ENCODE measurements at regions not wholly inside any gene's neighbourhood (a gene's known extent, or its start where the extent isn't known, plus 50 kb on each side); places are given as distances from the start of the nearest gene placed in this dataset.

DNA sequence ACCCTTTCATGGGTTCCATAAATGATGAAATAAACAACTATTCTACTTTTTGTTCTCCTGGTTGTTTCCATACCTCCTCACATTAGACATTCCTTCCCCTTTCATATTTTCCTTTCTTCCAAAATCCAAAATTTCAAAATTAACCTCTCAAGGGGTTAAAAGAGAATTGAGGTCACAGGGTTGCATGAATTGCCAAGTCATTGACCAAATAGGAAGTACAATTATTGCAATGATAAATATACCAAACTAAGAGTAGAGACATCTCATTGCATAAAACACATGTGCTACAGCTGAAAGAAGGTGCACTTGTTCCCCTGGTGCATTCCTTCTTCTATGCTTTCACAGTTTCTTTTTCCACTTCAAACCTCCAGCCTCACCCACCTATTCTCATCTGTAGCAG, 136.1 kb downstream of the KCTD12 start:
- no peak for DNase-seq (ENCODE audit: low read depth, low spot score)

DNA sequence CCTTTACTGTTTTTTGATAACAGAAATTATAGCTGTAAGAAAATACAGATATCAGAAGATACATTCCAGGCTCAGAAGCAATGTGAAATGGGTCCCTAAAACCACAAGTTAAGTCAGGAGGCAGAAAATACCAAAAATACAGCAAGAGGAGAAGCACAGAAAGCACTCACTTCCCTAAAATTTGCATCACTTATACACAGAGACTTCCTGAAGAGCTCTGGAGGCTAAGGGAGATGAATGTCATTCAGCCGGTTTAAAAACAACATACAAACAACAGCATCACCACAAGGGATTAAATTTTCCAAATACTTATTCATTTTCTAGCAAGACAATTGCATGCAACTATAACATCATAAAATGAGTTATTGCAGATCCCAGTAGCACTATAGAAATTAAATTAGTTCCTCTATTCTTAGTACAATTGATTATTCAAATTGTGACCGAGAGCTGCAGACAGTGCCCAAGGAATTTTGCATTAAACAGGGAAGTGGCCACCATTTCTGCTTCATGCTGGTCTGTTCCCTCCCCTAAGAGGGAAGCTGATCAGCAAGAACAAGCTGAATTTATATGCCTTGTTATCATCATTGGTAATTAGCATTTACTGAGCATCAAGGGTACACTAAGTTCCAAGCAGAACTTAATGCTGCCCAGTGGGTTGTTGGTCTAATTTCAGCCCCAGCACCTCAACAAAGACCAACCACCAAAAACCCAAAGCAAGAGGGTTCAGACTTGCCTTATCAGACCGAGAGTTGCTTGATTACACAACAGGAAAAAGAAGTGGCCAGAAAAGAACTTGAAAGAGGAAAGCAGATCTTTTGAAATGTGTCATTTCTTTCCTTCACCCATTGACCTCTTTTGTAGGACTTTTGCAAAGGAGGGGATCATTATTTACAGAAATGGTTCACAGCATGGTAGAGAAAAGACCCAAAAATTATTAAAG, 140.7 kb downstream of the KCTD12 start:
- DNase-seq (ENCODE audit: low read depth, low spot score) = no peak

DNA sequence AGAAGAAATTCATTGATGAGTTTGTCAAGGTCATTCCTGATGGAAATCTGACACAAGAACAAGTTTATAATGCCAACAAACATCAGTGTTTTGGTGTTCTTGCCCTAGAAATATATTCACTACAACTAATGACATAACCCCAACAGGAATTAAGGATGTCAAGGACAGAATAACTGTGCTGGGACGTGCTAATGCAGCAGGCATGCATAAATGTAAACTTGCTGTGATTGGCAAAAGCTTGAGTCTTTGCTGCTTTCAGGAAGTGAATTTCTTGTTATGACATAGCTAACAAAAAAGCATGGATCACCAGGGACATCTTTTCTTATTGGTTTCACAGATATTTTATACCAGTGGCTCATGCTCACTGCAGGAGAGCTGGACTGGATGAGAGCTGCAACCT, 144.6 kb downstream of the KCTD12 start:
- no peak for DNase-seq (ENCODE audit: low read depth, low spot score)

DNA sequence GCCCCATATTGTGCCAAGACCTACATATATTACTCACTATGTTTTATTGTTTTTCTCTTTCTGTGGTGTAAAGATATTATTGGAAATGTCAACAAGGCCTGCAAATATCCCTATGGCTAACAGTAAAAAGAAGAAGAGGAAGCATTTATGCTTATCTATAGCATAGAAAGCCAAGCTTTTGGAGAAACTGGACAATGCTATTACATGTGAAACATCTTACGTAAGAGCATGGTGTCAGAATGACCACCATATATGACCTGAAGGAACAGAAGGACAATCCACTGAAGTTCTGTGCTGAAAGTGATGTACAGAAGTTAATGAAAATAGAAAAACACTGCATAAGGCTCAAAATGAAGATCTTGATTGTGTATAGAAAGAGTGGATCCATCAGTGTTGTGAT, 145.2 kb downstream of the KCTD12 start:
- DNase-seq (ENCODE audit: low read depth, low spot score) = no peak

DNA sequence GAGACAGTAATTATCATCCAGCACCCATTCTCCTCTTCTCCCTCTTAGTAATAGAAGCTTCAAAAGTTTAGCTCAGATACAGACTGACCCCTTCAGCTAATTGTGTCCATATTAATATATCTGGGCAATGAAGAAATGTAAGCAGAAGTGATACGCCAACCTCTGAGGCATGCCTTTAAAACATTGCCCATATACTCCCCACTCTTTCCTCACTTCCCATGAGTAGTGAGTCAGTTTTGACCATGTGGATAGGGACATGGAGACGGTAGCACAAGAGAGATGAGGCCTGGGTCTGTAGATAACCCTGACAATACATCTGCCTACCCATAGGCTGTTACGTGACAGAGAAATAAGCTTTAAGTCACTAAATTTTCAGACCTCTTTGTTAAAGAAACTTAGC, 147.6 kb downstream of the KCTD12 start:
- DNase-seq (ENCODE audit: low read depth, low spot score) = no peak

DNA sequence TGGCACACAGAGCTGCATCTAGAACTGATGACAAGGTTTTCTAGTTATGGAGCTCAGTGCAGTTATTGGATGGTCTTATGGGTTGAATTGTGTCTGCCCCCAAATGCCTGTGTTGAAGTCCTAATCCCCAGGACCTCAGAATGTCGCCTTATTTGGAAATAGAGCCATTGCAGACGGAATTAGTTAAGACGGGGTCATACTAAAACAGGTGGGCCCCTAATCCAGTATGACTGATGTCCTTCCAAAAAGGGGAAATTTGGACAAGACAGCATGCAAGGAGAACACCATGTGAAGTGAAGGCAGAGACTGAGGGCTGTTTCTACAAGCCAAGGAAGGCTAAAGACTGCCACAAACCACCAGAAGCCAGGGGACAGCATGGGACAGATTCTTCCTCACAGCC, 148.7 kb downstream of the KCTD12 start:
- DNase-seq (ENCODE audit: low read depth, low spot score) = no peak

DNA sequence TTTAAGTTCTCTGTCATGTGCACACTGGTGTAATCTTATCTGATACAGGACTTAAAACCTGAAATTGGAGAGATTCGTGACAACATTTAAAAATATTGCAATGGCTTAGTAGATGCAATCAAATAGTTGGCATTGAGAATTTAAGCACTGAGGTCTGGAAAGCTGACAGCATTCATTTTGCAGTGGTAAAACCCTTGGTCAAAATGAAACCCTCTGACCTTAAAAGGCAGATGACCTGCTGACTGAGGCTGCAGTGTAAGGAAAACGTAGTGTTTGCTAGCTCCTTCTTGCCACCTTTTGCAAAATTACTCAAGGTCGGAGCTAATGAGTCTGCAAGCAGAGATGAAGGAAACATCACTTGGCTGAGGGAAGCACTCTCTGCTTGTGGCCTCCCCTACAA, 150.6 kb downstream of the KCTD12 start:
- DNase-seq (ENCODE audit: low read depth, low spot score) = no peak

DNA sequence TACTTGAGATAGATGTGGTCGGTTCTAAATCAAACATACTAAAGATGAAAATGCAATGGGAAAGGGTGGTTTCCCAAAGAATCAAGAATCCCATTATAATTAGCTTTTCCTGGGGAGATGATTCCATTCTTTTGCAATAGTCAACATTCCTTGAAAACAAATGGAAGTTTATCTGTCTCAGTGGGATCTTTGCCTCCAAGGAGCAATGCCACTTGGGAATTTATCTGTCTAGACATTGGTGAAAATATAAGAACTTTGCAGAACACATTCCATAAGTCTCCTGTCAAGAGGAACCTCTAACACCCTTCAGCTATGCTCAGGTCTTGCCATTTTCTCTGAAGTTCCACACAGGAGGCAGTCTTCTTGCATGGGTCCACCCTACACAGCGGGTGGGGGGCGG, 152.5 kb downstream of the KCTD12 start:
- no peak for DNase-seq (ENCODE audit: low read depth, low spot score)

DNA sequence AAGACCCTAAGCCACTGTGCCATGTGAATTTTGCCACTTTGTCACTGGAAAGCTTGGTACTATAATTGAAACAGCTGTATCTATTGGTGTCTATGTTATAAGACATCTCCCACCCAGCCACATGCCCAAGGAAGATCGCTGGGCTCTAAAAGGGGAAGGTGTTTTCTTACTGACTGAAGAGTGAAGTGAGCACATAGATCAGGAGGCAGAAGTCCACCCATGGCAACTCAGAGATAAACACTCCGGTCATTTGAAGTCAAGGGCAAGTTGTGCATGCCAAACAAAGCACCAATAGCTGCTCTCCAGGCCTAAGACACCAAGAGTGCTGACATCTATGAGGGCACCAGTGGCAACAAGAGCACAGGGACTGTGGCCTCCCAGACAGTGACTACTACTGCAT, 153.8 kb downstream of the KCTD12 start:
- no peak for DNase-seq (ENCODE audit: low read depth, low spot score)

DNA sequence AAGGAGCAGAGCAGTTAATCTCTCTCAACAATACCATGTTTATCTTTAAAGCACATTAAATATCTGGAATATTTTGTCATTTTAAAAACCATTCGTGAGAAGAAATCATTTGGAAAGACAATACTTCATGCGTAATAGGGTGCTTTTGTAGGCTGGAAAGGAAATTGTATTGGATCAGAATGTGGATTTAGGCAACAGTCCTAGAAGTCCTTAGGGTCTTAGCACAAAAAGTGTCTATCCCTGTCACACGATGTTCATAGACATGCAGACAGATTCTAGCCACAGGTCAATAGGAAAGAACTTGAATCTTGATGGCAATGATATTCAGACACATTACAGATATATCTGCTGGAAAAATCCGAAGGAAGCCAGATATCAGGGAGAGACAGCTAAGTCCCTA, 156.0 kb downstream of the KCTD12 start:
- no peak for DNase-seq (ENCODE audit: low read depth, low spot score)

DNA sequence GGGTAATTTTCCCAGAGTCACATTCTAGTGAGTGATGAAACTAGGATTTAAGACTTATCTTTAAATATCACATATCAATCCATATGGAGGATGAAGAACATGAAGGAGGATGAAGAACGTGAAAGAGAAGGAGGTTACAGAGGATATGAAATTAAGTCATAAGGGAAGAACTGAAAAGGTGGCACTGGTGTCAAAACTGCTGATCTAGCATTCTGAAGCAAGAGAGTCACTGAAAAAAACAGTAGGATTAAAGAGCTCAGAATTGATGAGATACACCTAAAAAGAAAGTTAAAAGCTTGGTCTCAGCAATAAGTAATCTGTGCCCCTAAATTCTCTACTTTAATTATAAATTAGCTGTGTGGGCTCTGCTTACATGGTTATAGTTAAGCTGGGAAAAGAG, 156.5 kb downstream of the KCTD12 start:
- no peak for DNase-seq (ENCODE audit: low read depth, low spot score)

DNA sequence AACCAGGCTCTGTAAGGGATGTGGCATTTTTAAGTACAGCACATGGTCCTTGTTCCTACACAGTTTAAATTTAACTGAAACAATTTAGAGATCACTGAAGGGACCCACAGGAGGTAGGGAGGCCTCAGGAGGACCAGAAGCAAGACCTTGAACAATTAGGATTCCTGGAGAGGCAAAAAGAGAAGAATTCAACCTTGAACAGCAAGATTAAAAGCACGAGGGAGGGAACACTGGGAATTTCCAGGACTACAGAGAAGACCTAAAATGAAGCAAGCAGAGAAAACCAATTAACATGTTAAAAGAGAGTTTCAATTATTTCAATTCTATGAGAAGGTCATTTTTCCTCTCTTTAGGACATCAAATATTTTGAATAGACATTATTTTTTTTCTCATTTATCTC, 160.3 kb downstream of the KCTD12 start:
- DNase-seq (ENCODE audit: low read depth, low spot score) = no peak

DNA sequence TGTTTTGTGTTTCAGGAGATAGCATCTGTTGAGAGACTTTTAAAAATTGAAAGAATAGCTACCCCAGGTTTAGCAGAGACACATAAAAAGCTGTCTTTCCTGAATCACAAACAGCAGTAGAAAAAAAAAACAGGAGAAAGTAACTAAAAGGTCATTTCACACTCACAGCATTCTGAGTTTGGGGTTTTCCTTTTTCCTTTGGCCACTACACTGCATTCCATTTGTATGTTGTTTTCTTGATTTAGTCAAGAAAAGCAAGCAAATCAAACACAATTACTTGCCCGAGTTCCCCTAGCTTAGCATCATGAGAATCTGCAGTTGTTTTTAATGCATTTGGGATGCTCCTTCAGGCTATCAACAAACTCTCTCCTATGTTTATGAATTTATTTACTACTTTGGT, 161.0 kb downstream of the KCTD12 start:
- DNase-seq (ENCODE audit: low read depth, low spot score) = peak; percentile 64

DNA sequence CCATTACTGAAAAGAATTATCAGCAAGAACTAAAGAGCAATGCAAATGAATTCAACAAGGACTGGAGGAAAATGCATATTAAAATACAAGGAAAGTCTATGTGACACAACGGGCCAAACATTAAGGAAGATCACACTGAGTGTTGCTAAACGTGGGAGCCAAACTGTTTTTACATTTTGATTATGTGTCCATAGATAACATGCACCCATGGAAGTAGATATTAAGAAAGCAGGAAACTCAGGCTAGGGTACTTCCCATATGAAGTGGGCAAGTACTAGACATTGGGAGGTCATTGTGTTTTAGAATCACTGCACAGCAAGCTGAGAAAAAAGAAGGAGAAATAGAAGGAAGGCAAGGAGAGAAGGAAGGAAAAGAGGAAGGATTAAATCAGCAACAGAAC, 161.8 kb downstream of the KCTD12 start:
- no peak for DNase-seq (ENCODE audit: low read depth, low spot score)

DNA sequence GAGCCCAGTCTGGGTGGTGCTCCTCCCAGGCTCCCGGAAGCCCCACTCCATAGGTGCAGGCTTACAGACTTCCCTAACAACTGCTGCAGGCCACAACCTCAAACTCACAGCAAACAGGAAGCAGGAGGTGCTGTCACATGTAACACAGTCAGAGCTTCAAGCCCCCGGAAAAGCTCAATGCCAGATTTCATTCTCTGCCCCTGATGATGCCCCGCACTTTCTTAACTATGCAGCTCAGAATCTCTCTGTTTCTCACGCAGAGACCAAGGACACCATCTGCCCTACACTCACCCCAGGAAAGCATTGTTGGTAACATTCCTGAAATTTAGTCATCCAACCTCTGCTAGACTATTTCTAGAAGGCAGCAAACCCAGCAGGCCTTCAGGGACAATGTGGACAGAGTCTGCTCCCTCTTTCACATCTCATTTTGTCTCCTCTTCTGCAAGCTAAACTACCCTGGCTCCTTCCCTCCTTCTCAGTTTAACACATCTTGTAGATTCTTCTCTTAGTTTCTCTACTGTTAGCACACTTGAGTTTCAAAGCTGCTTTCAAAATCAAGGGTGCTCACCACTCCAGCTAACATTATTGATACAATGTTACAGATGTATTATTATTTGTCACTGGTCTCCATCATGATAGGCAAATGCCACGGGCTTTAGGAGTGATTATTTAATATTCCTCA, 162.5 kb downstream of the KCTD12 start:
- peak; percentile 80 for DNase-seq (ENCODE audit: low read depth, low spot score)

DNA sequence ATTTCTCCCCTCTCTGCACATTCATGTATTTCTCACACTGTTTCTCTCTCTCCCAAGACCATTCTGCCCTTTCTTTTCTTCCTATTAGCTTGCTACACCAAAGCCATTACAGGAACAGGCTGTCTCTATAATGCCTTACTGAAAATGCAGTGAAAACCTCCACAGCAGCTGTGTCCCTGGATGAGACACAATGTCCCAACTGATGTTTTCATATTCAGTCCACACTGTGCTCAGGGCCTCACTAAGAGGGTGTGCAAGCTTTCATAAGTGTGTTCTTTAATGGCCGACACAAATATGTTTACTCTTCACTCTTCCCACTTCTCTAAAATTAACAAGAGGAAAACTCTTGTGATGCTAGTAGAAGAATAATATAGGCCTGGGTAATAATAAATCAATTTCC, 163.4 kb downstream of the KCTD12 start:
- no peak for DNase-seq (ENCODE audit: low read depth, low spot score)

DNA sequence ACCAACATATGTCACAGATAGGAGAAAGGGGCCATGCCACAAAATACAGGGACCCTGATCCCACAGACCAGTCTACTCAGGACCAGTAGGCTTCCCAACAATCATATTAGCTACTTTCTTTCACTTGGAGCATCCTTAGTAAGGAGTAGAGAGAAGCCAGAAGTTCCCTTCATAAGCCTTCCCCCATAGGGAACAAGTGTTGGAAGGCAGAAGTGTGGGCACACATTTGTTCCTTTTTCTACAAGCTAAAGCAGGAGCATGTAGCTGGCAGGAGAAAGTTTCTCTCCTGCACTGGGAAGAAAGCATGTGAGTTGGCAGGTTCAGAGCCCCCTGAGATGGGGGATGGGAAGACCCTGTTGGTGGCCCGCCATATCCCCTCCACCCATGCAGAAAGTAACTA, 165.4 kb downstream of the KCTD12 start:
- no peak for DNase-seq (ENCODE audit: low read depth, low spot score)

DNA sequence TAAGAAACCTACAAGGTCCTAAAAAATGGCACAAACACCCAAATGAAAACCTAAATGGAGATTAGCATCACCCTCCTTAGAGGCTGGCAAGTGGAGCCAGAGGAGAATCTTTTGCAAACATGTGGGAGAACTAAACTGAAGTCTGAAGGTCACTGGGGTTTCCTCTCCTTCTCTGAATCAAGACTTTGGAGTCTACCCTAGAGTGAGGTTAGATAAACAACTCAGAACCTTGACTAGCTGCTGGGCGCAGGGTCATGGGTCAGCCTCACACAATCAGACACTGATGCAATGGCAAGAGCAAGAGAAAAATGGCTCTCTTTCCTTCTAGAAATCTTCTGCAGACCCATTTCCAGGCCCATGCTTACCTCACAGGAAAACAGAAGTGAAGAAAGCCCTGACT, 165.8 kb downstream of the KCTD12 start:
- DNase-seq (ENCODE audit: low read depth, low spot score) = no peak

DNA sequence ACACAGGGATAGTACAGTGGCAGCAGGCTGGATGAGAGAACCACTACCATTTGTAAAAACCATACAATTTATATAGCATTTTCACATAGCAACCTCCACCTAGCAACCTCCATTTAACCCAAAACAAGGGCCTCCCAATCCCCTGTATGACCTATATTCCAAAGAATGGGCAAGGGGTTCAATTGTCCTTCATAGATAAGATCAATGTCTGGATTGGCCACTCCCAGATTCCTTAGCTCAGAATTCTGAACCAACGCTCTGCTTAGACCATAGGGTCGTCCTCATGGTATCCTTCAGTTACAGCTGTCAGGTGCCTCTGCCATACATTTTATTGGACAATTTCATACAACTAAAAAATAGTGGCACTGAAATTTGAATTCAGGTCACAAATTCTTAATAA, 166.2 kb downstream of the KCTD12 start:
- no peak for DNase-seq (ENCODE audit: low read depth, low spot score)

DNA sequence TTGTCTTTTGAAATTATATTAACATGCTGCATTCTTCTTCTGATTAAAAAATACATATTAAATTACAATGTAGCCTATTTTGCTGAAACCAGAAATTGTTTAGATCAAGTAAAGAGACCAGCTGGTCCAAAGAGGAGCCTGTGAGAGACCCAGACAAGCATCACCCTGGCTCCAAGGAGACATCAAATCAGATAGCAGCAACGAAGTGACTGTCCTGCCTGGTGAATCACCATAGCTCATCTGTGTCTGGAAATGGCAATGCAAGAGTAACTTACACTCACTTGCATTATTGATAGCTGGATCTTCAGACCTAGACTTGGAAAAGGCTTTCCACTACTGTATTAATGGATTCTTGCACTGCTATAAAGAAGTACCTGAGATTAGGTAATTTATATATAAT, 169.1 kb downstream of the KCTD12 start:
- no peak for DNase-seq (ENCODE audit: low read depth, low spot score)

DNA sequence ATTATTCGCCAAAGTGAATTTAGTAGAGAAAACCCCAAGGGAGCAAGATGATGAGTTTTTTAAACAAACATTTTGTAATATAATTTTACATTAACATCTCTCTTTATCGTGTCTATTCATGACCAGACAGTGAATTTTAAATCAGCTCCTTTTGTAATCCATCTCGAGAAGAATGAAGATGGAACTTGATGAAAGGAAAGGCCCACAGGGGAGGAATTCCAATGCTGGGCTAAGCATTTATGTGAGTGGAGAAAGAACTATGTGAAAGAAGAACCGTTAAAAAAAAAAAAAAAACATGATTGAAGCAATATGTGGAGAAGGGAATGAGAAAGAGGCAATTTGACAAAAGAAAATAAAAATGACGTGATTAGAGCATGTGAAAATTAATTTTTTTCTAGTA, 170.6 kb downstream of the KCTD12 start:
- no peak for DNase-seq (ENCODE audit: low read depth, low spot score)

DNA sequence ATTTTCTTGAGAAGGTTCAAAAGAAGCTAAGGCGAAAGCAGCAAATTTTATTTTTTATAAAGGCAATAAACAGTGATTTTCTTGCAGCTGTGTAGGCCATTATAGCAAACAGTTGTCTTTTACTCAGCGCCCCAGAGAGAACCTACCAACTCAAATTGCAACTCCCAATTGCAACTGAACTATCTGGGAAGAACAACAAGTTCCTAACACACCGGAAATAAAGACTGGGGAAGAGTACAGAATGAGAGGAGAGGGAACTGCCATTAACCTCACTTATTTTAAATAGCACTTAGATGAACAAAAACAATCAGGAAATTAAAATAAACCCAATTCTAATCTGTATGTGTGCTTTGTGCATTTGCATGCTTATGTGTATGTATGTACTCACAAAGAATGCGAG, 171.1 kb downstream of the KCTD12 start:
- no peak for DNase-seq (ENCODE audit: low read depth, low spot score)

DNA sequence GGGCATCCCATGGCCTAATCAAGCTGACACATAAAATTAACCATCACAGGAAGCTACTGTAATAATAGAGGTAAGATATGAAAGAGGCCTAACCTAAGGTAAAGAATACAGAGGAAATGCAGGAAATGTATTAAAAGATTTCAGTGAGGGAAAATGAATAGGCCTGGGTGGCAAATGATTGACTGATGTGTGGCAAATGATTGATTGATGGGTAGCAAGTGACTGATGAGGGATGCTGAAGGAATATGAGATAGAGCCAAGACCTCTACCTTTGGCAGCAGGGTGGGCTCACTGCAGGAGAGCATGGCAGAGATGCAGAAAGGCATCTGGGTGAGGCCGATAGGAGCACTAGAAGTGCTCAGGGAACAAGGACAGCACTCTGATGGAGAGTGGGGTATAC, 172.9 kb downstream of the KCTD12 start:
- no peak for DNase-seq (ENCODE audit: low read depth, low spot score)

Measured in astrocyte of the hippocampus (primary cell).